D721Med (cell line): ENCODE measurements at regions not wholly inside any gene's neighbourhood (a gene's known extent, or its start where the extent isn't known, plus 50 kb on each side); places are given as distances from the start of the nearest gene placed in this dataset.
"Not testable (repeated sequence)": the region's sequence is repeated elsewhere in the genome, so short reads cannot be mapped to it uniquely, and the experiment has no call there.

Experiments used
- DNase-seq: peaks from one replicate; pipeline ENCODE4 v3.0.0; 2011; ENCODE audit warnings: low spot score; ENCODE audit not compliant: insufficient read length
- FAIRE-seq: peaks from 2 replicates; lab custom pipeline; 2011; peaks lifted over from hg19 to GRCh38; lab: Jason Lieb, UNC
- CTCF ChIP-seq: IDR thresholded peaks from 2 replicates; pipeline ENCODE4 v1.5.1; 2012; ENCODE audit warnings: mild to moderate bottlenecking, control low read depth; ENCODE audit not compliant: insufficient read depth; ENCODE audit errors: missing control alignments

- DNase-seq: no peak
- peak; percentile 44 for FAIRE-seq
- TF ChIP-seq CTCF: no peak
These were observed 130.9 kb upstream of the MROH9 start for GRCh38 chr1:170804419-170804818.

- FAIRE-seq (no peak), DNase-seq (no peak)
- no peak for TF ChIP-seq CTCF
These were observed 130.5 kb upstream of the MROH9 start for GRCh38 chr1:170804879-170805278.

GRCh38 chr1:170806961-170807360, 128.4 kb upstream of the MROH9 start:
- TF ChIP-seq CTCF: no peak
- DNase-seq: no peak
- FAIRE-seq: no peak

- no peak for FAIRE-seq
- TF ChIP-seq CTCF: no peak
- no peak for DNase-seq
These were observed 127.9 kb upstream of the MROH9 start for GRCh38 chr1:170807432-170807831.

- no peak for DNase-seq
- TF ChIP-seq CTCF: no peak
- no peak for FAIRE-seq
These were observed 127.0 kb upstream of the MROH9 start for GRCh38 chr1:170808216-170808885.

- not testable (repeated sequence) for DNase-seq, FAIRE-seq
These were observed 124.3 kb upstream of the MROH9 start for GRCh38 chr1:170811013-170811412.

GRCh38 chr1:170819781-170820180, 115.6 kb upstream of the MROH9 start:
- no peak for DNase-seq
- FAIRE-seq: peak; percentile 84
- TF ChIP-seq CTCF: no peak
